ENCODE measurements at regions not wholly inside any gene's neighbourhood (a gene's known extent, or its start where the extent isn't known, plus 50 kb on each side); places are given as distances from the start of the nearest gene placed in this dataset.
A peak's percentile ranks its signal among the peaks of the same experiment; 100 is the strongest.

DNA sequence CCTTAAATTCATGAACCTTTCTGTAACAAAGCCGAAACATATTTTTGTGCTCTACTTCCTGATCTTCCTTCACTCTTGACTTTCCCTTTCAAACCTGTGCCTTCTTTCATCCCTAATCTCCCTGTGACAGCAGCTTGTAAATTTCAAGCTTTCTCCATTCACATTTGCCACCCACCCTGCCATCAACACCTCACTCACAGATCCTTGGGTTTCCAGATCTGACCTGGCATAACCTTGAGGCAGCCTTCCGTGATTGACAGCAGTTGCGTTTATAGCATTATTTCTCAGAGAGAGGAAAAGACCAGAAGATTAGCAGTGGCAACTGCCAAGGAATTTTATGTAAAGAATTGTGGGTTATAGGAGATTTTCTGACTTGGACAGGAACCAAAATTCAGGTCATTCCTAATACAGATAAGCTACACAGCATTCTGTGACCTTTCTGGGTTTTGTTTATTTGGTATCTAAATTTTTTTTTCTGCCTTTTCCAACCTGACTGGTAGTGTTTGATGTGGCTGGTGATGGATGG is 260.0 kb downstream of the NR2F1-AS1 start:
- Histone ChIP-seq H3K4me1 (ENCODE audit: control insufficient read depth, insufficient read depth, low read length, poor library complexity, severe bottlenecking) (no peaks in the 10 kb centered on the region), H3K4me3 (ENCODE audit: extremely low read depth, insufficient read depth, low read length, poor library complexity, severe bottlenecking) (no peak overlapping the region), H3K36me3 (ENCODE audit: control insufficient read depth, insufficient read depth, low read length) (no peaks in the 10 kb centered on the region), H3K9me3 (ENCODE audit: control insufficient read depth, low read length) (no peaks in the 10 kb centered on the region), H3K27ac (ENCODE audit: low read depth, low read length, severe bottlenecking) (no peak overlapping the region)
- 77% methylated on average over 3 of the region's 3 CpGs; no CpG with 5 or more reads in 1 of the 2 experiments for WGBS, 2 experiments (ENCODE audit: insufficient coverage in 2 of 2)

DNA sequence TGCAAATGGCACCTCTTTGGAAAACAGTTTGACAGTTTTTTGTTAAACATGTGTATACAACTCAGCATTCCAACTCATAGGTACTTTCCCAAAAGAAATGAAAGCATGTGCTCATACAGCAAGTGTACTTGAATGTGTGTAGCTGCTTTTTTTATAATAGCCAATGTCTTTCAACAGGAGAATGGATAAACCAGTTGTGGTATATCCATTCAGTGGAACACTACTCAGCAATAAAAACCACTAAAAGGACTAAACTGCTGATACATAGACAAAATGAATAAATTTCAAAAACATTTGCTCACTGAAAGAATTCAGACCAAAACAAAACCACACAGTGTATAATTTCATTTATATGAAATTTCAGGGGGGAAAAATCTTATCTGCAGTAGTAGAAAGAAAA is 267.3 kb downstream of the NR2F1-AS1 start:
- Histone ChIP-seq H3K4me1 (ENCODE audit: control insufficient read depth, insufficient read depth, low read length, poor library complexity, severe bottlenecking) (no peaks in the 10 kb centered on the region), H3K4me3 (ENCODE audit: extremely low read depth, insufficient read depth, low read length, poor library complexity, severe bottlenecking) (no peak overlapping the region), H3K9me3 (ENCODE audit: control insufficient read depth, low read length) (no peaks in the 10 kb centered on the region), H3K27ac (ENCODE audit: low read depth, low read length, severe bottlenecking) (no peak overlapping the region), H3K36me3 (ENCODE audit: control insufficient read depth, insufficient read depth, low read length) (no peaks in the 10 kb centered on the region)

DNA sequence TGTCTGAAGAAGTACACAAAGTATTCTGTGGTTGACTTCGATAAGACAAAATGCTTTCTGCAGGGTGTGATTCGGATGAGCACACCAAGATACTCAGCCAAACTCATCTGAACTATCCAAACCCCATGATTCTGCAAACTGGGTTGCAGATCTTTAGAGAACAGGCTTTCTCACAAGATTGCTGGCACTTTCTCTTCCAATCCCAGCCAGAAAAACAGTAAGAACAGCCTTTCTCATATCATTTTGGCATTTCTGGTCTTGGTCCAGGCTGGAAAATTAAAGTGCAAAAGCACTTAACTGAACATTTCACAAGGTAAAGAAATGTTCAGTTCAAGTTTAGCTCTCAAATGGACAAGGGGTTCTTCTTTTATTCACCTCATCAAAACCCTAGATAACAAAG is 269.1 kb downstream of the NR2F1-AS1 start:
- WGBS, 2 experiments (ENCODE audit: insufficient coverage in 2 of 2): 95% methylated on average over 2 of the region's 2 CpGs; no CpG with 5 or more reads in 1 of the 2 experiments
- Histone ChIP-seq H3K36me3 (ENCODE audit: control insufficient read depth, insufficient read depth, low read length) (no peaks in the 10 kb centered on the region), H3K9me3 (ENCODE audit: control insufficient read depth, low read length) (no peaks in the 10 kb centered on the region), H3K27ac (ENCODE audit: low read depth, low read length, severe bottlenecking) (no peak overlapping the region), H3K4me3 (ENCODE audit: extremely low read depth, insufficient read depth, low read length, poor library complexity, severe bottlenecking) (no peak overlapping the region), H3K4me1 (ENCODE audit: control insufficient read depth, insufficient read depth, low read length, poor library complexity, severe bottlenecking) (no peaks in the 10 kb centered on the region)

DNA sequence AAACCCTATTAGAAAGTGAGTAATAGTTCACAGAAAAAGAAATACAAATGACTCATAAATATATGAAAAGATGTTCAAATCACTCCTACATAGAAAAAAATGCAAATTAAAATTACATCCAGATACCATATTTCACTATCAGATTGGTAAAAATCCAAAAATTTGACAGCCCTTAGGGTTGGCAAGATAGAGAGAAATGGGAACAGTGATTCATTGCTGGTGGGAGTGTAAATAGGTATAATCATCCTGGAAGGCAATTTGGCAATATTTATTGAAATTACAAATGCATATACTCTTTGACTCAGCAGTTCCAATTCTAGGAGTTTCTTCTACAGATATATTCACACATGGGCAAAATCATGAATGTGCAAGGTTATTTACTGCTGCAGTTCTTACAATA is 273.5 kb downstream of the NR2F1-AS1 start:
- H3K9me3 ChIP-seq (ENCODE audit: control insufficient read depth, low read length): no peaks in the 10 kb centered on the region

DNA sequence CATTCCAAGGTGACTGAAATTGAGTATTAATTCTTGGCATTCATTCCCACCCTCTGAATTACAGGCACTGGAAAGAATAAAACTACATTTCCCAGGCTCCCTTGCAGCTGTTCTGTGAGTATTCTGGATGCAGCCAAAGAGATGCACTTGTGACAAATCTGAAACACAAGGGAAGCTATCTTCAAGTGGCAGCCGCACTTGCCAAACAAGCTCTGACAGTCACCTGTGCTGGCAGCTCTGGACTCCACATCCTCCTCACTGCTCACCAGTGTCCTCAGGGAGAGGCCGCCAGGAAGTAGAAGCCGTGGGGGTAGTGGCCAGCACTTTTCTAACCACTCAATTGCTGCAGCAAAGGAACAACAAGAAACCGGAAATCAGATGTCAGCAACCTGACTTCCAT is 275.0 kb downstream of the NR2F1-AS1 start:
- H3K4me1 ChIP-seq (ENCODE audit: control insufficient read depth, insufficient read depth, low read length, poor library complexity, severe bottlenecking): no peaks in the 10 kb centered on the region

More for the DNA sequence above, 273.5 kb downstream of the NR2F1-AS1 start:
- Histone ChIP-seq H3K27ac (ENCODE audit: low read depth, low read length, severe bottlenecking) (no peak overlapping the region), H3K36me3 (ENCODE audit: control insufficient read depth, insufficient read depth, low read length) (no peaks in the 10 kb centered on the region), H3K4me1 (ENCODE audit: control insufficient read depth, insufficient read depth, low read length, poor library complexity, severe bottlenecking) (no peaks in the 10 kb centered on the region), H3K4me3 (ENCODE audit: extremely low read depth, insufficient read depth, low read length, poor library complexity, severe bottlenecking) (no peak overlapping the region)

DNA sequence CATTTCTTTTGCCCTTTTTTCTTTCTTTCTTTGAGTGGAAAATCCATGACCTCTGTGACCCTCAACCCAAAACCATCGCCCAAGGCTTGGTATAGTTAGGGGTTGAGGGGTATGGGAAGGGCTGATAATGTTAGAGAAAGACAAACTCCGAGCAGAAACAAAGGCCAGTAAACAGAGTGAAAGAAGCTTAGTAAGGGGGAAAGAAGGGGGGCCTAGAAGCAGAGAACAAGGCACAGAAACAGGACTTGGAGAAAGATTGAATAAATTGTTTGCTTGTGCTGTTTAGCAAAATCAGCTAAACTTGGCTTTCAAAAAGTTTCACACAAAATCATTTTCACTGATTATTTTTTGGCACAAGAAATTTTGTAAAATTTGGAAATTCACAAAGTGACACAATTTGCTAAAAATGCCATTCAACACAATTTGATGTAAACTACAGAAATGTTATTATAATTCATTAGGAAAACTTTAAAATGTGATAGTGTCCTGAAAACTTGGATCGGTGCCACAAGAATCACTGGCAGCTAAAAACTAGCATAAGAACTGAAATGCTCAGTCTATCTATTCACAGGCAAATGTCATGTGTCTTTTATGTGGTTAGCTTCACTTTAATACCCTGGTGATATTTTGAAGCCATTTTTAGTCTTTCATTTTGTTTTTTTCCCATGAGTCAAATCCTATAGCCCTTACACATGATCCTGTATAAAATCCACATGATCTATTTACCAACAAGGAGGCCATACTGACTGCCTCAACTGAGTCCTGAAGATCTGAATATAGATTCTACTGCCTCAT is 276.4 kb downstream of the NR2F1-AS1 start:
- WGBS, 2 experiments (ENCODE audit: insufficient coverage in 2 of 2): 50 to 63% methylated on average over 1 of the region's 3 CpGs
- H3K4me1 ChIP-seq (ENCODE audit: control insufficient read depth, insufficient read depth, low read length, poor library complexity, severe bottlenecking): peaks cover 8% of the 10 kb centered on the region
- H3K27ac ChIP-seq (ENCODE audit: low read depth, low read length, severe bottlenecking): no peak overlapping the region

More for the DNA sequence above, 275.0 kb downstream of the NR2F1-AS1 start:
- WGBS, 2 experiments (ENCODE audit: insufficient coverage in 2 of 2): 79 to 81% methylated on average over 4 of the region's 4 CpGs
- Histone ChIP-seq H3K9me3 (ENCODE audit: control insufficient read depth, low read length) (no peaks in the 10 kb centered on the region), H3K4me3 (ENCODE audit: extremely low read depth, insufficient read depth, low read length, poor library complexity, severe bottlenecking) (no peak overlapping the region), H3K36me3 (ENCODE audit: control insufficient read depth, insufficient read depth, low read length) (no peaks in the 10 kb centered on the region), H3K27ac (ENCODE audit: low read depth, low read length, severe bottlenecking) (no peak overlapping the region)

DNA sequence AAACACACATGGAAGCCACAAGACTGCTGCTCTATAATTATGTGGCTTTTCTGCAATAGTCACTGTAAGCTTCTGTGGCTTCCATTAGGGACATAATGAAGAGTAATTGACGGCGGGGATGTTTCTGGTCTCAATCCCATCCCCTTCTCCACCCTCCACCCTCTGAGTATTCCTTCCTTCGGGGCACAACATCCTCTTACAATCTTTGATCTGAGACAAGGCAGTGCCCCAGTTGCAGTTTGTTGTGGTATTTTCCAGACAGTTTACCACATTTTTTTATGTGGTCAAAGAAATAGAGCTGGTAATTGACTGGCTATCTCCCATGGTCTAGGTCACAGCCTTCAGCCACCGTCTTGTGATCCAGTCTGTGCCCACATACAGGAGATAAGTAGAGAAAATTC is 277.7 kb downstream of the NR2F1-AS1 start:
- 71 to 96% methylated on average over 1 to 3 of the region's 4 CpGs for WGBS, 2 experiments (ENCODE audit: insufficient coverage in 2 of 2)
- no peak overlapping the region for H3K4me3 ChIP-seq (ENCODE audit: extremely low read depth, insufficient read depth, low read length, poor library complexity, severe bottlenecking)
- no peaks in the 10 kb centered on the region for H3K36me3 ChIP-seq (ENCODE audit: control insufficient read depth, insufficient read depth, low read length)
- H3K4me1 ChIP-seq (ENCODE audit: control insufficient read depth, insufficient read depth, low read length, poor library complexity, severe bottlenecking): peaks cover 12% of the 10 kb centered on the region
- H3K9me3 ChIP-seq (ENCODE audit: control insufficient read depth, low read length): no peaks in the 10 kb centered on the region
- H3K27ac ChIP-seq (ENCODE audit: low read depth, low read length, severe bottlenecking): no peak overlapping the region

More for the DNA sequence above, 276.4 kb downstream of the NR2F1-AS1 start:
- no peaks in the 10 kb centered on the region for H3K36me3 ChIP-seq (ENCODE audit: control insufficient read depth, insufficient read depth, low read length)
- no peak overlapping the region for H3K4me3 ChIP-seq (ENCODE audit: extremely low read depth, insufficient read depth, low read length, poor library complexity, severe bottlenecking)
- H3K9me3 ChIP-seq (ENCODE audit: control insufficient read depth, low read length): no peaks in the 10 kb centered on the region

DNA sequence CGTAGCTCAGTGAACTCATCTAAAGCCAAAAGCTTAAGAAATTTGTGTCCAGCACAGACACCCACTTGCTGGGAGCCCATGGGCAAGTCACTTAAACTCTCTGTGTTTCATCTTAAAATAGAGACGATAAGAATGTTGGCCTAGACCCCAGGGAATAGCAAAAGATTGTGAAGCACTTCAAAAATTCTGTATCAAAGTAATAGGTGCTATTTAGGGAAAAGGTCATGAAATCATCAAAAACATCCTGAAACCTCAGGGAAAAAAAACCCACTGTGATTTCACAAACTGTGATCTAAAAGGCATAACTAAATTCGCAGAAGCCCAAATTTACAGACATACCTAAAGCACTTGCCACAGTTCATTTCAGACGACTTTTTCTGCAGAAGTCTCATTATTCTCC is 278.3 kb downstream of the NR2F1-AS1 start:
- H3K36me3 ChIP-seq (ENCODE audit: control insufficient read depth, insufficient read depth, low read length): no peaks in the 10 kb centered on the region
- peaks cover 12% of the 10 kb centered on the region for H3K4me1 ChIP-seq (ENCODE audit: control insufficient read depth, insufficient read depth, low read length, poor library complexity, severe bottlenecking)
- no peak overlapping the region for H3K27ac ChIP-seq (ENCODE audit: low read depth, low read length, severe bottlenecking)
- H3K9me3 ChIP-seq (ENCODE audit: control insufficient read depth, low read length): no peaks in the 10 kb centered on the region
- 83 to 100% methylated on average over 1 to 3 of the region's 4 CpGs for WGBS, 2 experiments (ENCODE audit: insufficient coverage in 2 of 2)
- no peak overlapping the region for H3K4me3 ChIP-seq (ENCODE audit: extremely low read depth, insufficient read depth, low read length, poor library complexity, severe bottlenecking)

DNA sequence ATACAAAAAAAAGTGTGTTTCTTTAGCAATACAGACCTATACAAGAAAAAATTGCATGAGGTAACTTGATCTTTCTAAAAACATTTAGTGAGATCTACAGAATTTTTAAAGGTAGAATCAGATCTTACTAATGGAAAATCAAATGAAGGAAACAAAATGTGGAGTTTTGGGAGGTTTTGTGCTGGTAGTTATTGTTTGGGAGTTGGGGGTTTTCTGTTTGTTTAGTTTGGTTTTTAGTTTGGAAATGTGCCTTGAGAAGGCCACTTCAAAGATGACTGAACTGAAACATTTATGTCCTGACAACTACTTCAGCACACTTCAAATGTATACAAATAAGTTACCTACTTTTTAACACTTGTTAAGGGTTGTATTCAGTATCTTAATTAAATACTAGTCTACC is 280.1 kb downstream of the NR2F1-AS1 start:
- Histone ChIP-seq H3K4me1 (ENCODE audit: control insufficient read depth, insufficient read depth, low read length, poor library complexity, severe bottlenecking) (peaks cover 12% of the 10 kb centered on the region), H3K36me3 (ENCODE audit: control insufficient read depth, insufficient read depth, low read length) (no peaks in the 10 kb centered on the region), H3K4me3 (ENCODE audit: extremely low read depth, insufficient read depth, low read length, poor library complexity, severe bottlenecking) (no peak overlapping the region)

DNA sequence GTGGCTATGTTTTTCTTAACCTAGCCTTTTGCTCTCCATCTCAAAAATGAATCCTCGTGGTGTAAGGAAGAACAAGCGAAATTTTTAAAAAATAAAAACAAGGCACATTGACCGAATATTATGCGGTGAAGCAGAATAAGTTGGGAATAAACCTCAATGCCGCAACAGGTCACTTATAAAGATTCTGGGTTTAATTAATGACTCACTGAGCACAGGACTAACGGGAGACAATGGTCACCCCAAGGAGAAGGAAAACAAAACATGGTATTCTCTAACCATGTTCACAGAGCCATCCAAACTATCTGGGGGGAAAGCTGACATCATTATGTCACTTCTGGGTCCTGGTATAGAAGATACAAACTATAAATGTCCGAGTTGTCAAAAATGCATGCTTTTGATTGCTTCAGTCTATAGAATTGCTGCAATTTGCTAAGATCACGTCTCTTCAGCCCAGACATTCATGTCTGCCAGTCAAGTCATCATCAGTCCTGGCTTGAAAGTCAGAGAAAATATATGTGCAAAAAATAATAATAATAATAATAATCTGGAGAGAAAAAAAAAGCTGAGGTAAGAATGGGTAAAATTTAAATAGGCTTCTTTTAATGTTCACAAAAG is 280.6 kb downstream of the NR2F1-AS1 start:
- Histone ChIP-seq H3K4me3 (ENCODE audit: extremely low read depth, insufficient read depth, low read length, poor library complexity, severe bottlenecking) (no peak overlapping the region), H3K4me1 (ENCODE audit: control insufficient read depth, insufficient read depth, low read length, poor library complexity, severe bottlenecking) (peaks cover 12% of the 10 kb centered on the region)

More for the DNA sequence above, 280.1 kb downstream of the NR2F1-AS1 start:
- Histone ChIP-seq H3K9me3 (ENCODE audit: control insufficient read depth, low read length) (no peaks in the 10 kb centered on the region), H3K27ac (ENCODE audit: low read depth, low read length, severe bottlenecking) (no peak overlapping the region)

More for the DNA sequence above, 280.6 kb downstream of the NR2F1-AS1 start:
- H3K9me3 ChIP-seq (ENCODE audit: control insufficient read depth, low read length): no peaks in the 10 kb centered on the region
- H3K27ac ChIP-seq (ENCODE audit: low read depth, low read length, severe bottlenecking): peak overlapping the region; percentile 23
- H3K36me3 ChIP-seq (ENCODE audit: control insufficient read depth, insufficient read depth, low read length): no peaks in the 10 kb centered on the region
- 73 to 78% methylated on average over 4 of the region's 8 CpGs for WGBS, 2 experiments (ENCODE audit: insufficient coverage in 2 of 2)
